NCI-H226 (cell line): ENCODE measurements at regions not wholly inside any gene's neighbourhood (a gene's known extent, or its start where the extent isn't known, plus 50 kb on each side); places are given as distances from the start of the nearest gene placed in this dataset.

Experiments used
- DNase-seq: peaks from one replicate; pipeline ENCODE4 v3.0.0-alpha.2; 2015

GRCh38 chr1:42033629-42034028, 114.9 kb upstream of the HIVEP3 start:
- DNase-seq: no peak

GRCh38 chr1:42017730-42018129, 99.0 kb upstream of the HIVEP3 start:
- no peak for DNase-seq

- no peak for DNase-seq
Observed at GRCh38 chr1:42017259-42017658, 98.5 kb upstream of the HIVEP3 start.

- no peak for DNase-seq
Observed at GRCh38 chr1:42014823-42015222, 96.1 kb upstream of the HIVEP3 start.

- DNase-seq: no peak
Observed at GRCh38 chr1:42013881-42014470, 95.3 kb upstream of the HIVEP3 start.

- no peak for DNase-seq
Observed at GRCh38 chr1:42012852-42013251, 94.1 kb upstream of the HIVEP3 start.

GRCh38 chr1:42010381-42010780, 91.7 kb upstream of the HIVEP3 start:
- DNase-seq: no peak

- DNase-seq: no peak
Observed at GRCh38 chr1:42008264-42008663, 89.5 kb upstream of the HIVEP3 start.

GRCh38 chr1:42006836-42007235, 88.1 kb upstream of the HIVEP3 start:
- DNase-seq: no peak

GRCh38 chr1:42006093-42006492, 87.4 kb upstream of the HIVEP3 start:
- DNase-seq: no peak

GRCh38 chr1:42005530-42005929, 86.8 kb upstream of the HIVEP3 start:
- DNase-seq: peak; percentile 15

- no peak for DNase-seq
Observed at GRCh38 chr1:42004860-42005259, 86.1 kb upstream of the HIVEP3 start.

GRCh38 chr1:42004322-42004721, 85.6 kb upstream of the HIVEP3 start:
- no peak for DNase-seq

- no peak for DNase-seq
Observed at GRCh38 chr1:42003433-42003832, 84.7 kb upstream of the HIVEP3 start.

GRCh38 chr1:42002220-42002619, 83.5 kb upstream of the HIVEP3 start:
- no peak for DNase-seq

GRCh38 chr1:42000766-42001165, 82.0 kb upstream of the HIVEP3 start:
- DNase-seq: no peak

- DNase-seq: no peak
Observed at GRCh38 chr1:41999884-42000283, 81.2 kb upstream of the HIVEP3 start.

- no peak for DNase-seq
Observed at GRCh38 chr1:41998250-41998649, 79.5 kb upstream of the HIVEP3 start.

- DNase-seq: no peak
Observed at GRCh38 chr1:41997153-41997552, 78.4 kb upstream of the HIVEP3 start.

- no peak for DNase-seq
Observed at GRCh38 chr1:41995441-41996130, 76.9 kb upstream of the HIVEP3 start.

GRCh38 chr1:41994195-41994894, 75.6 kb upstream of the HIVEP3 start:
- DNase-seq: no peak

GRCh38 chr1:41983451-41983850, 64.7 kb upstream of the HIVEP3 start:
- no peak for DNase-seq

GRCh38 chr1:41981796-41982195, 63.1 kb upstream of the HIVEP3 start:
- DNase-seq: no peak
